GM21576 (cell line): ENCODE measurements at regions not wholly inside any gene's neighbourhood (a gene's known extent, or its start where the extent isn't known, plus 50 kb on each side); places are given as distances from the start of the nearest gene placed in this dataset.
A peak's percentile ranks its signal among the peaks of the same experiment; 100 is the strongest.

Experiments used
- ATAC-seq: cut with Tn5 transposase; IDR thresholded peaks from one replicate; pipeline ENCODE4 v1.9.1; 2021; ENCODE audit warnings: mild to moderate bottlenecking, moderate library complexity; ENCODE audit not compliant: unreplicated experiment

DNA sequence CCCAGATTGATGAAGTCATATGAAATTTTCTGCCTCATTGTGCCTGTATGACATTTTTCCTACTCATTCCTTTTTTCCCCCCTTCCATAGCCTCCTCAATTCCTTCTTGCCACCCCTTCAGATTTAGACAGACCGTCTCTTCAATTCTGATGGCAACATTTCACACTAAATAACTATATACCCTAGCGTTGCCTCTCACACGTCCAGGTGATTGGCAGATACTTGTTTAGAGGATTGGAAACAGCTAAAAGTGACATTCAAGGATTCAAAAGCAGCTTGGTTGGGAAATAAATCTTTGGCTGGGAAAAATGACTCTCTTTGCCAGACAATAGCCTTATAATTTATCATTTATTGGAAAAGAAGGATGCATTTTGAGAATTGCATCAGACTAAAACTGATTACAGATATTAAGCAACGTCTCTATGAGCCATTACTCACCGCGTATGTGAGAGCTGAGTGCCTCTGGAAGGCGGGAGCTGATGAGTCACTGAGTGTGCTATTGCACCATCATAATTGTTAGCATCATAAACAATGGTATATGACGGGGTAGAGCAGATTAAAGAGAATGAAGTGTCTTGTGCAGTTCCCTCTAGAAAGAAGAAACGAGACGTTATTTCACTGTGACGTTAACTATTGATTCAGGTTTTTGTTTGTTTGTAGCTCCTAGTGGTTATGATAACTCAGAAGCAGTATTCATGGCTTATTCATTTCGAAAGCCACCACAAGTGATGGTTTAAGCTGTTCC lies 61.1 kb upstream of the FAM216B start:
- peak; percentile 52 for ATAC-seq

DNA sequence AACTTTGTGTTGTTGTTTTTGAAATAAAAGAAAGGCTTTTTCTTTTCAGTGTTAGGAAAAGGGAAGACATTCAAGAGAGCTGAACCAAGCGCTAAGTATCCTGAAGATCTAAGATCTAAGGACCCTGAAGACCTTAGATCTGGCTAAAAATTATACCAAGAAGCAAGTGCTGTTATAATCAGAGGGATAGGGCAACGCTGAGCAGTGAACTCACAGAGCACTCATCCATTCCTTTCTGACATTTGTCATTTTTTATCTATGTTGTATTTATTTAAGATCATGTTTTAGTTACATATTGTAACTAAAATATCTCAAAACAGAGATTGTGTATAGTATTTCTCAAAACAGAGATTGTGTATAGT lies 60.5 kb upstream of the FAM216B start:
- no peak for ATAC-seq

DNA sequence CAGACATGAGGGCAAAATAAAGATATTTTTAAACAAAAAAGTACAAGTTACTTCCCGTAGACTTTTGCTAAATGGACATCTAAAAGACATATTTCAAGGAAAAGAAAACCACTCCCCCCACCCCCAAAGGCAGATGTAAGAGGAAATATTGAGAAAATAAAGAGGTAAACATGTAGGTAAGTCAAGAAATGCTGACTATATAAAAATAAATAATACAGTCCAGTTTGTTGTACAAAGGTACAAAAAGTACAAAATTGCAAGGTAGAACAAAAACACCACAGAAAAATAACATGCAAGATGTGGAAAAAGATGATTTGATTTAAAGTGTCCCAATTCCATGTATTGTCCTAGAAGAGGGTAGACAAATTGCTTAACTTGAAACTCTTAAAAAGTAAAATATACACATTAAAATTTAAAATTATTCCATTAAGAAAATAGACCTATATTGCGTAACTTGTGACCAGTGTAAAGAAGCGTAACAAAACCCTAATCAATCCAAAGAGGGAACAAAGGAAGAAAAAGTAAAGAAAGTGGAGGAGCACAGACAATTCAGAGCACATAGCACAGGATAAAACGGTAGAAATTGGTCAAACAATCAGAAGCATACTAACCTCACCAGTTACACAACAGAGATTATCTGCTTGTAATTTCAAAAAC lies 58.4 kb upstream of the FAM216B start:
- ATAC-seq: no peak

DNA sequence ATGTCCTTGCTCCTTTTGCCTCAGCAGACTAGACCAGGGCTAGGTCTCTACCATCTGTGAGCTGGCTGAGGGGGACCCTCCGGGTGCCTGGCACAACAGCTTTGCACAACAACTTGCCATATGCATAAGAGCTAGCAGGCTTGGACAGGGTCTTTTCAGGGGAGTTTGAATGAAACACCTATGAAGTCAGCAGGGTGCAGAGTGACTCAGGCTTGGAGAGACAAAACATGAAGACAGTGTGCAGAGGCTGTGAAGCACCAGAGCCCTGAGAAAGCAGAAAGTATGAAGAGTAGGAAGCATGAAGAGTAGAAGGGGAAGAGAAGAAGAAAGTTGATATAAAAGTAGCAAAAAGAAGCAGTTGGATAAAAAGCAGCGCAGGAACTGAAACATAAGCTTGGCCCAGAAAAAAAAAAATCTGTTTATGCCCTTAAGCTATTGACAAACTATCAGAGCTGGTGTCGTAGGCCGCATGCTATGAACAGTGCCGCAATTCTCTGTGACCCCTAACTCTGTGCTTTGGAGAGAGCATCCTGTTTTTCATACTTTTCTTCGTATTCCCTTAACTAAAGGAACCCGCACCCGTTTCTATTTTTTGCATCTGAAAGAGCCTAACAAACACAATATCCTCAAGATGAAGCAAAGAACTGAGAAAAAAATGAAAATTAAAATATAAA lies 52.7 kb upstream of the FAM216B start:
- no peak for ATAC-seq

DNA sequence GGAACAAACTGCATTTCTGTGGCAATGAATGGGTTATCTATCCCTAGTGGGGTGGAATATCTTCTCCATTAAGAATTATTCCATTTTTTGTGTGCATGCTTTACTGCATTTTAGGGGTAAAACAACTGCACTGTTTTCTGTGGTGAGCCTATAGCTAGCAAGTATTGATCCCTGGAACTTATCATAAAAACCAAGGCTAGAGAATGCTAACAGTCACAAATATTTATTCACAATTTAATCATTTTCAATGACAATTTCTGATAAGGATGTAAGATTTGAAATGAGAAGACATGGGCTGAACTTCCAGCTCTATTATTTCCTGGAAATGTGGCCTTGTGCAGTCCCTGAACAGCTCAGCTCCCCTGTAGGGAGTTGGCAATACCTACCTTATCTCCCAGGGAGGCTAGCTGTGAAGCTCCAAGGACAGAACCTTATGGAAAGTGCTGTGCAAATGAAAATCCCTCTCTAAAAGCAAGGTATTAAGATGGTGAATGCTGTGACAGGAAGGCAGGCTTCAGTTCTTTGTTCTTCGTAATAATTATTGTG lies 51.5 kb upstream of the FAM216B start:
- ATAC-seq: no peak
